ENCODE measurements at regions not wholly inside any gene's neighbourhood (a gene's known extent, or its start where the extent isn't known, plus 50 kb on each side); places are given as distances from the start of the nearest gene placed in this dataset.

GRCh38 chr15:59751552-59752413, 62.7 kb upstream of the BNIP2 start:
- DNase-seq (no peak), ATAC-seq (no peak)
- Histone ChIP-seq H2AFZ (ENCODE audit: low read length) (no peak overlapping the region), H3F3A (ENCODE audit: low read length, unreplicated experiment) (no peaks in the 10 kb centered on the region), H3K27me3 (ENCODE audit: low read length) (peaks cover 60% of the 10 kb centered on the region), H3K4me2 (ENCODE audit: low read length) (no peak overlapping the region), H3K36me3 (ENCODE audit: low read depth, low read length) (no peaks in the 10 kb centered on the region), H3K9me3 (ENCODE audit: low read length) (no peaks in the 10 kb centered on the region), H3K9me2 (replicated peaks; ENCODE audit: low read length) (no peaks in the 10 kb centered on the region), H3K79me2 (ENCODE audit: low read length) (no peaks in the 10 kb centered on the region), H3K9ac (ENCODE audit: low read length) (no peak overlapping the region), H3K27ac (ENCODE audit: low read length) (no peak overlapping the region), H4K20me1 (ENCODE audit: low read length) (no peaks in the 10 kb centered on the region), H3K4me1 (ENCODE audit: insufficient read depth, low read length) (no peaks in the 10 kb centered on the region), H3K4me3 (ENCODE audit: low read length) (no peak overlapping the region)
- ChIA-PET POLR2A (ENCODE audit: unreplicated experiment) (no interaction called here), CTCF (interaction anchor here (0.5 kb wide), 1 partner anchor 60 kb away, joined by 10 read pairs; no protein-coding TSS in a partner anchor)
- BruUV-seq (replicated peaks): no TSS peak
- peak; percentile 25 for TF ChIP-seq CTCF (conservative IDR thresholded peaks at IDR 0.05; ENCODE audit: low read depth, low read length)
- TF ChIP-seq EZH2 (IDR thresholded peaks at IDR 0.05; ENCODE audit: low read length, unreplicated experiment): no peak
- intact Hi-C loops (cut with micrococcal nuclease): no loop called here

GRCh38 chr15:59746777-59747176, 57.7 kb upstream of the BNIP2 start:
- Histone ChIP-seq H4K20me1 (ENCODE audit: low read length) (no peaks in the 10 kb centered on the region), H3K9ac (ENCODE audit: low read length) (no peak overlapping the region), H3K9me3 (ENCODE audit: low read length) (no peaks in the 10 kb centered on the region), H3K4me1 (ENCODE audit: insufficient read depth, low read length) (no peaks in the 10 kb centered on the region), H2AFZ (ENCODE audit: low read length) (no peak overlapping the region), H3K4me2 (ENCODE audit: low read length) (no peak overlapping the region), H3F3A (ENCODE audit: low read length, unreplicated experiment) (no peaks in the 10 kb centered on the region), H3K9me2 (replicated peaks; ENCODE audit: low read length) (no peaks in the 10 kb centered on the region), H3K27me3 (ENCODE audit: low read length) (peaks cover 66% of the 10 kb centered on the region), H3K4me3 (ENCODE audit: low read length) (no peak overlapping the region), H3K36me3 (ENCODE audit: low read depth, low read length) (no peaks in the 10 kb centered on the region), H3K27ac (ENCODE audit: low read length) (no peak overlapping the region), H3K79me2 (ENCODE audit: low read length) (no peaks in the 10 kb centered on the region)
- ChIA-PET POLR2A (ENCODE audit: unreplicated experiment) (no interaction called here), CTCF (no interaction called here)
- DNase-seq (no peak), ATAC-seq (no peak)
- BruUV-seq (replicated peaks): no TSS peak
- intact Hi-C loops (cut with micrococcal nuclease): no loop called here
- TF ChIP-seq EZH2 (IDR thresholded peaks at IDR 0.05; ENCODE audit: low read length, unreplicated experiment) (no peak), EZH2phosphoT487 (IDR thresholded peaks at IDR 0.05; ENCODE audit: borderline replicate concordance, low read length) (no peak), CTCF (conservative IDR thresholded peaks at IDR 0.05; ENCODE audit: low read depth, low read length) (no peak)

- DNase-seq: peak; percentile 44
- no peak overlapping the region for H3K27ac ChIP-seq (ENCODE audit: low read length)
- intact Hi-C loops (cut with micrococcal nuclease): no loop called here
Measured at GRCh38 chr15:59741274-59741906, 52.3 kb upstream of the BNIP2 start.

More at GRCh38 chr15:59741274-59741906, 52.3 kb upstream of the BNIP2 start:
- BruUV-seq (replicated peaks): no TSS peak
- H3K27me3 ChIP-seq (ENCODE audit: low read length): peaks cover 41% of the 10 kb centered on the region
- ATAC-seq: peak; percentile 78
- no peaks in the 10 kb centered on the region for H3K9me2 ChIP-seq (replicated peaks; ENCODE audit: low read length)
- no peaks in the 10 kb centered on the region for H3K9me3 ChIP-seq (ENCODE audit: low read length)
- H3K4me3 ChIP-seq (ENCODE audit: low read length): no peak overlapping the region
- H2AFZ ChIP-seq (ENCODE audit: low read length): no peak overlapping the region
- no peaks in the 10 kb centered on the region for H3K36me3 ChIP-seq (ENCODE audit: low read depth, low read length)
- no peaks in the 10 kb centered on the region for H4K20me1 ChIP-seq (ENCODE audit: low read length)
- peak; percentile 44 for TF ChIP-seq CTCF (conservative IDR thresholded peaks at IDR 0.05; ENCODE audit: low read depth, low read length)
- TF ChIP-seq EZH2phosphoT487 (IDR thresholded peaks at IDR 0.05; ENCODE audit: borderline replicate concordance, low read length): no peak
- no peak overlapping the region for H3K4me2 ChIP-seq (ENCODE audit: low read length)
- CTCF ChIA-PET: interaction anchor here (1.0 kb wide), 1 partner anchor 50 kb away, joined by 3 read pairs; no protein-coding TSS in a partner anchor
- no peaks in the 10 kb centered on the region for H3K79me2 ChIP-seq (ENCODE audit: low read length)
- POLR2A ChIA-PET (ENCODE audit: unreplicated experiment): no interaction called here
- H3K9ac ChIP-seq (ENCODE audit: low read length): no peak overlapping the region
- H3K4me1 ChIP-seq (ENCODE audit: insufficient read depth, low read length): no peaks in the 10 kb centered on the region
- no peaks in the 10 kb centered on the region for H3F3A ChIP-seq (ENCODE audit: low read length, unreplicated experiment)

Data from PC-3 (cell line).